ENCODE measurements at regions not wholly inside any gene's neighbourhood (a gene's known extent, or its start where the extent isn't known, plus 50 kb on each side); places are given as distances from the start of the nearest gene placed in this dataset.
A peak's percentile ranks its signal among the peaks of the same experiment; 100 is the strongest.
"Not testable (repeated sequence)": the region's sequence is repeated elsewhere in the genome, so short reads cannot be mapped to it uniquely, and the experiment has no call there.

- DNase-seq, result no peak
These were observed 420.2 kb downstream of the SLC6A15 start for GRCh38 chr12:84492351-84492883.

GRCh38 chr12:84484798-84485197 is 427.8 kb downstream of the SLC6A15 start:
- no peak for DNase-seq

DNA sequence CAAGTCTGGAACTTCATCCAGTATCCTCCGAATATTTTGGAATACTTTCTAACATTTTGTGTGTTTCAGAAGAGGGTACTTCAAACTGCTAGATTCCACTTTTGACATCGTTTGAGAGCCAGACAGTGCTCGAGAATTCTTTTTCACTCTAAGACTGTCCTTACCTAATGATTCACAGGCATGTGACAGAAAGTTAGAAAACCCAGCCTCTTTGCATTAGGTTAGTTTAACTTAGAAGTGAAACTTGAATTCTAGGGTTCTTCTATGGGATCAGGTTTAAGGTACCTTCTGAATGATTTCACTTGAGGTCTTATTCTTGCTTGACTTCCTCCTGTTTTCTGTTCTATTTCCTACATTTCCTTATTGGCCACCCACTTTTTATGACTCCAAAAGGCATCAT is 431.8 kb downstream of the SLC6A15 start:
- DNase-seq, result no peak

- DNase-seq, result no peak
These were observed 442.2 kb downstream of the SLC6A15 start for GRCh38 chr12:84470361-84470760.

- no peak for DNase-seq
These were observed 448.0 kb downstream of the SLC6A15 start for GRCh38 chr12:84464616-84465015.

DNA sequence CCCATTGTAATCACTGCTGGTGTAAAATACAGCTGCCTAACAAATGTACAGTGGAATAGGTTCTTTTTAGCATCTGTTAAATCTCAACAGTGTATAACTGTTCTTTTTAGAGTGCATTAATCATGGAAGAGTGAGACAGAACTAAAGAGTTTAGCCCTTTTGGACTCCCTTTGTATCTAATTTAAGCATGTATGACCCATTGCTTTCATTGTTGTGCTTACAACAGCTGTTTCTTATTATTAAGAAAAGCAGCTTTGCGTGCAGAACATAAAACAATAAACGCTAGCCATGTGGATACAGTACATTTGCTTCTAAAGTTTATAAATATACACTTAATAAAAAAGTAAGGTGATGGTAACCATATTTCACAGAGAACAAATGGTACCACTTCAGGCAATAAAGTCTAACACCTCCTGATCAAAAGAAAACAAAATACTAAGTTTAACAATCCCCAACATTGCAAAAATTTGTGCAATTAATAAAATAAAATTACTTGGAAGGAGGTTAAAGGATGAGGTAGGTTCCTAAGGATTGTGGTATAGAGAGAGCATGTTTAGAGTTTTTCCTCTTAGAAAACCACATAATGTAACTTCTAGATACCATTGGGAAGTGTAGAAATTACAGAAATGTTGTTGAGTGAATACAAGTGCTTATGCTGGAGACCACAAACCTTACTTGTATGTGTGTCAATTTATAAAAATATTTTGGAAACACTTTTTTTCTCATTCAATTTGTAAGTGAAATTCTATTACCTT is 448.7 kb downstream of the SLC6A15 start:
- peak; percentile 13 for DNase-seq

- DNase-seq, result no peak
These were observed 457.0 kb downstream of the SLC6A15 start for GRCh38 chr12:84455598-84455997.

DNA sequence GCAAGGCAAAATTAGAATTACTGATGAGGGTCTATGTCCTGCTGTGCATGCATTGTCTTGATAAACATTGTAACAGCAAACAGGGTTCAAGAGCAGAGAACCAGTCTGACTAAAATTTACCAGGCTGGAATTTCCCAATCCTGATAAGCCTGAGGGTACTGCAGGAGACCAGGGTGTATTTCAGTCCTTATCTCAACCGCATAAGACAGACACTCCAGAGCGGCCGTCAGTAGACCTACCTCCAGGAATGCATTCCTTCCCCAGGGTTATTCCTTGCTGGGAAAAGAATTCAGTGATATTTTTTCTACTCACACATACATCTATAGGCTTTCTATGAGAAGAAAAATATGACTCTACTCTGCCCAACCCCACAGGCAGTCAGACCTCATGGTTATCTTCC is 466.1 kb downstream of the SLC6A15 start:
- DNase-seq, result not testable (repeated sequence)

DNA sequence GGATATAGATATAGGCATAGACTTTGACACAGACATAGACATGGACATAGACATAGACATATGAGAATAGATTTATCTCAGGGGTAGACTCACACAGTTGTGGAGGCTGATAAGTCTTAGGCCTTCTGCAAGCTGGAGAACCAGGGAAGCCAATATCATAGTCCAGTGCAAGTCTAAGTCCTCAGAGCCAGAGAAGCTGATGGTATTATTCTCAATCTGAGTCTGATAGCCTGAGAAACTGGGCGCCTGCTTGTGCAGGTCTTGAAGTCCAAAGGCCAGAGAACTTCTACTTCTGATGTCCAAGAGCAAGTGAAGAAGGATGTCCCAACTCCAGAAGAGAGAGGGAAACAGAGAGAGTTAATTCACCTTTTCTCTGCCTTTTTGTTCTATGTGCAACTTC is 476.5 kb downstream of the SLC6A15 start:
- DNase-seq, result no peak

DNA sequence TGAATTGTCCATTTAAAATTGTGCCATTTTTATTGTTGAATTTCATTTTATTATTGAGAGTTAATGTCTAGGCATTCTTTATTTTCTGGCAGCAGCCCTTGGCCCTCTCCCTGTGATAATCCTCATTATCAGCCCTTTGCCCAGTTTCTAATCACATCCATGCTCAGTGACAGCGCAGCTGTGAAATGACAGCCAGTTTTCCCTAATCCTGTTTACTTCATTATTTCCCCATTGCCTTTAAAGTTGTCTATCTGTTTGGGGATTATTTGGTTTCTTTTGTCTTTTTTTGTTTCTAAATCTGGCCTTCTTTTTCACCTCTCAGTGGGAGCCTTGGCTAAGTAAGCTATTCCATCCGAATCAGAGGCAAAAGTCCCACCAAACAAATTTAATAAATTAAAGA is 476.9 kb downstream of the SLC6A15 start:
- DNase-seq, result no peak

GRCh38 chr12:84422340-84422739 is 490.3 kb downstream of the SLC6A15 start:
- DNase-seq, result no peak

GRCh38 chr12:84421103-84421502 is 491.5 kb downstream of the SLC6A15 start:
- DNase-seq, result no peak

- DNase-seq, result no peak
These were observed 496.0 kb downstream of the SLC6A15 start for GRCh38 chr12:84416626-84417025.

GRCh38 chr12:84415946-84416345 is 496.7 kb downstream of the SLC6A15 start:
- DNase-seq, result no peak

DNA sequence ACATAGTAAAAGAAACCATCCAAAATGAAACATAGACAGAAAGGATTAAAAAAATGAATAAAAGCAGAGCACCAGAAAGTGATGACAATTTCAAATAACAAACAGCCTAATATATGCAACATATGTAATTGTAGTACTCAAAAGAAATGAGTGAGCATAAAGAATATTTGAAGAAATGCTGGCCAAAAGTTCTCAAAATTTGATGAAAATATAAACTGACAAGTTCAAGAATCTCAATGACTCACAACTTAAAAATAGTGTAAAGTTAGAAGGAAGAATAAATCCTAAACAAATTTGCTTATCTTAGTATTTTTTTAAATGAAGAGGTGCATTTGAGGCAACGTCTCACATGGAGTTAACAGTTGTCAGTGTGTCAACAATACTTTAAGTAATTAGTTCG is 498.9 kb downstream of the SLC6A15 start:
- DNase-seq, result no peak

DNA sequence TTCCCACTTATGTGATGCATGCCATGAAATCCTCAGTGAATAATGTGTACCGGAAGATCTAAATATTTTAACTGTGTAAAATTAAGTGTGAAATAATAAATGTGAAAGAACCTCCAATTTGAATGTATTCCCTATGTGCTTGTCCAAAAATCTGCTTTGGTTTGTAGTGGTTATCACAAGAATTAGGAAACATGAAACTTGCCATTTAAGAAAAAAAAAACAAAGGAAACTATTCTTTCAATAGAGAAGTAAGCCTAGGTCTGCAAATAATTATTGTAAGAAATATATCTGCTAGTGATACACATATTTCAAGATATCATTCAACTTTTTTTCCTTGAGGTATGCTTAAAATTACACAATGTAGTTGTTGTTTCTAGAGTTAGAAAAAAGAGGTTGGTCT is 500.4 kb downstream of the SLC6A15 start:
- DNase-seq, result no peak

- no peak for DNase-seq
These were observed 501.6 kb downstream of the SLC6A15 start for GRCh38 chr12:84411031-84411430.

DNA sequence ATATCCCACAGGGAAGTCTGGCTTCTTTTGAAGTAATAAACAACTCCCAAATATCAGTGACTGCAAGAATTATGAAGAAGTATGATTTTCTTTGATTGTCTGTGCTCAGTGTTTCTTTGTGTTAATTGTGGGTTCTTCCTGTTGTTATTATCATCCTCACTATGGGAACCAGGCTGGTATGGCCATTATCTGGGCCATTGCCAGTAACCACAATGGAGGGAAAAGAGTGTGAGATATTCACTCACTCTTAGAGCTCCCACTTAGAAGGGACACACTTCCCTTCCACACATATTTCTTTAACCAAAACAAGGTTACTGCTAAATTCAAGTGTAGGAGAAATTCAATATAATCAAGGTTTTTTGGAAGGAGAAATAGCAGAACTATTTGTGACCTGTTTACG is 503.7 kb downstream of the SLC6A15 start:
- DNase-seq, result no peak

- DNase-seq, result not testable (repeated sequence)
These were observed 505.9 kb downstream of the SLC6A15 start for GRCh38 chr12:84406720-84407119.

GRCh38 chr12:84397846-84398245 is 514.8 kb downstream of the SLC6A15 start:
- DNase-seq, result no peak

DNA sequence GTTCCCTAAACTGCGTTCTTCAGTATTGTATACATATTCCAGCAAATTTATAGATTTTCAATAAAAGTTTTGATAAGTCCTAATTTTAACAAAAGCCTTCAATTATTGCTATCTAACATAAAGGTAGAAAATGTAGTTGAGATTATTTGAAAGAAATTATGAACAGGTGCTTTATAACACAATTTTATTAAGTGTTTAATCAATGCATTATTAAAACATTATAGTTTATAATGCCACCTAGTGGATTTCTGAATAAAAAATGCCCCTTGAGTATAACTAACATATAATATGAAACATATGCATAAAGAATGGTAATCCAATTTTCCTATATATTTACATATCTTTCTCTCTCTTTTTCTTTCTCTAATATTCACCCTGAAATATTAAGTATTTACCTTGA is 515.3 kb downstream of the SLC6A15 start:
- DNase-seq, result no peak

GRCh38 chr12:84391176-84391575 is 521.4 kb downstream of the SLC6A15 start:
- DNase-seq, result not testable (repeated sequence)

GRCh38 chr12:84384384-84384783 is 528.2 kb downstream of the SLC6A15 start:
- no peak for DNase-seq

DNA sequence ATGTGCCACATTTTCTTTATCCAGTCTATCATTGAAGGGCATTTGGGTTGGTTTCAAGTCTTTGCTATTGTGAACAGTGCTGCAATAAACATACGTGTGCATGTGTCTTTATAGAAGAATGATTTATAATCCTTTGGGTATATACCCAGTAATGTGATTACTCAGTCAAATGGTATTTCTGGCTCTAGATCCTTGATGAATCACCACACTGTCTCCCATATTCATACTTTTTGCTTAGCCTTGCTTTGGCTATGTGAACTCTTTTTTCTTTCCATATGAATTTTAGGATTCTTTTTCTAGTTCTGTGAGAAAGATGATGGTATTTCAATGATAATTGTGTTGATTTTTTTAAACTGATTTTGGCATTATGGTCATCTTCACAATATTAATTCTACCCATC is 530.1 kb downstream of the SLC6A15 start:
- not testable (repeated sequence) for DNase-seq

Data from right kidney (tissue), 1 donor.